ENCODE measurements at regions not wholly inside any gene's neighbourhood (a gene's known extent, or its start where the extent isn't known, plus 50 kb on each side); places are given as distances from the start of the nearest gene placed in this dataset.
A peak's percentile ranks its signal among the peaks of the same experiment; 100 is the strongest.
"Not testable (repeated sequence)": the region's sequence is repeated elsewhere in the genome, so short reads cannot be mapped to it uniquely, and the experiment has no call there.

DNA sequence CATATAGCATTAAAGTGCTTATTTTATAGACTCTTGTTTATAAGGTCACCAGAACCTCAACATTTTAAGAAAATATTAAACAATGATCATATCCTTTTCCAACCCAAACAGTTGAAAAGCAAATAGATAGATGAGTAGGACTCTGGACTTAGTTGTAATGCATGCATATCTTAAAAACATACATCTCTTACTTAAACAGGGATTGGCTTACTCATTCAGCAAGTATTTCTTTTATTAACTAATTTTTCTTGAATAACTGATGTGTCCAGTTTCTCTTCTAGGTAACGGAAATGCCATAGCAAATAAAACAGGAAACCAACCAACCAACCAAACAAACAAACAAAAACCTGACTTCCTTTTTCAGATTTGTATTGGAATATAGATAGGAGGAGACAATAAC, 70.9 kb upstream of the NBPF4 start:
- H3K9me3 Mint-ChIP-seq = no peaks in the 10 kb centered on the region
- DNase-seq = no peak
- Histone ChIP-seq H3K4me3 (ENCODE audit: low read length in 2 of 2) (no peak overlapping the region), H3K27me3 (ENCODE audit: insufficient read depth, low read length) (peaks cover 3% of the 10 kb centered on the region), H3K36me3 (ENCODE audit: insufficient read depth, low read length) (no peaks in the 10 kb centered on the region), H3K27ac (ENCODE audit: low read depth, low read length) (no peak overlapping the region), H3K9me3 (ENCODE audit: control insufficient read depth in 1 of 2, low read length in 2 of 2) (no peaks in the 10 kb centered on the region), H3K4me1 (ENCODE audit: insufficient read depth, low read length) (no peaks in the 10 kb centered on the region)
- ChIA-PET CTCF (ENCODE audit: partially characterized antibody) (no interaction called here), POLR2A (ENCODE audit: partially characterized antibody) (no interaction called here)
- no peak overlapping the region for H3K4me3 Mint-ChIP-seq
- H3K36me3 Mint-ChIP-seq = no peaks in the 10 kb centered on the region
- no peak overlapping the region for H3K27ac Mint-ChIP-seq
- intact Hi-C loops (cut with micrococcal nuclease) = no loop called here
- H3K4me1 Mint-ChIP-seq = no peaks in the 10 kb centered on the region
- peaks cover 11 to 12% of the 10 kb centered on the region in 2 donors for H3K27me3 Mint-ChIP-seq

DNA sequence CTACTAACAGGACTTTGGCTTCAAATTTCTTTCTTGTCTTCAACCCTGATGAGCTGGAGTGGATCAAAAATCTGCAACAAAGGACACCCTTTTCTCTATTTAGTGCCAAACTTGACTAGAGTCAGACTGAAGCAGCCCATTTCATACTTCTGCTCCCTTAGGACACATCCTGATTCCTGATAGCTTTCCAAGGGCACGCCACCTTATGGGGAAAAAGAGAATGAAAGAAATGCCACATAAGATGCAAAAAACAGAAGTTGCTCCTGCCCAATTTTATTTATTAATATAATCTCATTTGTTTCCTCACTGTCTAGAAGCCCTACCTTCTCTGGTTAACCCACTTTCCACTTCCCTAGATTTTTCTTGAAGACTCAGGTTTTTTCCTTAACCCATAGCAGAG, 72.7 kb upstream of the NBPF4 start:
- H3K27me3 ChIP-seq (ENCODE audit: insufficient read depth, low read length) = peaks cover 2% of the 10 kb centered on the region
- no peaks in the 10 kb centered on the region for H3K36me3 ChIP-seq (ENCODE audit: insufficient read depth, low read length)
- H3K27me3 Mint-ChIP-seq = peaks cover 11 to 12% of the 10 kb centered on the region in 2 donors
- H3K4me1 Mint-ChIP-seq = no peaks in the 10 kb centered on the region
- H3K27ac ChIP-seq (ENCODE audit: low read depth, low read length) = no peak overlapping the region
- no peaks in the 10 kb centered on the region for H3K9me3 Mint-ChIP-seq
- intact Hi-C loops (cut with micrococcal nuclease) = no loop called here
- DNase-seq = no peak
- H3K27ac Mint-ChIP-seq = no peak overlapping the region
- H3K9me3 ChIP-seq (ENCODE audit: control insufficient read depth in 1 of 2, low read length in 2 of 2) = no peaks in the 10 kb centered on the region
- no peaks in the 10 kb centered on the region for H3K4me1 ChIP-seq (ENCODE audit: insufficient read depth, low read length)
- H3K36me3 Mint-ChIP-seq = no peaks in the 10 kb centered on the region
- ChIA-PET CTCF (ENCODE audit: partially characterized antibody) (no interaction called here), POLR2A (ENCODE audit: partially characterized antibody) (no interaction called here)
- no peak overlapping the region for H3K4me3 ChIP-seq (ENCODE audit: low read length in 2 of 2)
- H3K4me3 Mint-ChIP-seq = no peak overlapping the region

DNA sequence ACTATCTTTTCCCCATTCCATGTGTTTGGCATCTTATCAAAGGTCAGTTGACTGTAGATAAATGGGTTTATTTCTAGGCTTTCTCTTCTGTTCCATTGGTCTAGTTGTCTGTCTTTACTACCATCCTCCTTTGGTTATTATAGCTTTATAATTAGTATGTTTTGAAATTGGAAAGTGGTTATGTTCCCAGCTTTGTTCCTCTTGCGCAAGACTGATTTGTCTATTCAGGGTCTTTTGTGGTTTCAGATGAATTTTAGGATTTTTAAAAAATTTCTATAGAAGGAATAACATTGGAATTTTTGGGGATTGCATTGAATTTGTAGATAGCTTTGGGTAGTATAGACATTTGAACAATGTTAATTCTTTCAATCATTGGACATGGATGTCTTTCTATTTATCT, 77.0 kb upstream of the NBPF4 start:
- H3K9me3 ChIP-seq (ENCODE audit: control insufficient read depth in 1 of 2, low read length in 2 of 2) = no peaks in the 10 kb centered on the region
- no peak overlapping the region for H3K4me3 Mint-ChIP-seq
- ChIA-PET CTCF (ENCODE audit: partially characterized antibody) (no interaction called here), POLR2A (ENCODE audit: partially characterized antibody) (no interaction called here)
- H3K27me3 Mint-ChIP-seq = peaks cover 12 to 14% of the 10 kb centered on the region in 2 donors
- no peaks in the 10 kb centered on the region for H3K36me3 ChIP-seq (ENCODE audit: insufficient read depth, low read length)
- H3K4me1 Mint-ChIP-seq = no peaks in the 10 kb centered on the region
- H3K36me3 Mint-ChIP-seq = no peaks in the 10 kb centered on the region
- H3K27ac ChIP-seq (ENCODE audit: low read depth, low read length) = no peak overlapping the region
- no peaks in the 10 kb centered on the region for H3K27me3 ChIP-seq (ENCODE audit: insufficient read depth, low read length)
- intact Hi-C loops (cut with micrococcal nuclease) = no loop called here
- H3K4me1 ChIP-seq (ENCODE audit: insufficient read depth, low read length) = no peaks in the 10 kb centered on the region
- DNase-seq = no peak
- no peak overlapping the region for H3K4me3 ChIP-seq (ENCODE audit: low read length in 2 of 2)
- H3K27ac Mint-ChIP-seq = no peak overlapping the region
- H3K9me3 Mint-ChIP-seq = peaks cover 0 to 7% (median 2%) of the 10 kb centered on the region in 8 donors

DNA sequence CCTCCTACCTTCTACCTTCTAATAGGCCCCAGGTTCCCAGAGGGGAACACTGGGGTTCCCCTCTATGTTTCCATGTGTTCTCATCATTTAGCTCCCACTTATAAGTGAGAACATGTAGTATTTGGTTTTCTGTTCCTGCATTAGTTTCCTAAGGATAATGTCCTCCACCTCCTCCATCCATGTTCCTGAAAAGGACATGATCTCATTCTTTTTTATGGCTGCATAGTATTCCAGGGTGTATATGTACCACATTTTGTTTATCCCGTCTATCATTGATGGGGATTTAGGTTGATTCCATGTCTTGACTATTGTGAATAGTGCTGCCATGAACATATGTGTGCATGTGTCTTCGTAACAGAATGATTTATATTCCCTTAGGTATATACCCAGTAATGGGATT, 81.5 kb upstream of the NBPF4 start:
- H3K27ac ChIP-seq (ENCODE audit: low read depth, low read length); CTCF ChIA-PET (ENCODE audit: partially characterized antibody); DNase-seq; H3K36me3 ChIP-seq (ENCODE audit: insufficient read depth, low read length); H3K4me1 Mint-ChIP-seq; H3K4me3 ChIP-seq (ENCODE audit: low read length in 2 of 2); H3K4me3 Mint-ChIP-seq; H3K36me3 Mint-ChIP-seq; H3K4me1 ChIP-seq (ENCODE audit: insufficient read depth, low read length); H3K27ac Mint-ChIP-seq; POLR2A ChIA-PET (ENCODE audit: partially characterized antibody); H3K27me3 ChIP-seq (ENCODE audit: insufficient read depth, low read length); H3K9me3 ChIP-seq (ENCODE audit: control insufficient read depth in 1 of 2, low read length in 2 of 2); intact Hi-C loops (cut with micrococcal nuclease): not testable (repeated sequence)
- Mint-ChIP-seq H3K27me3 (peaks cover 27 to 36% of the 10 kb centered on the region in 2 donors), H3K9me3 (peaks cover 3 to 31% (median 8%) of the 10 kb centered on the region in 8 donors)

DNA sequence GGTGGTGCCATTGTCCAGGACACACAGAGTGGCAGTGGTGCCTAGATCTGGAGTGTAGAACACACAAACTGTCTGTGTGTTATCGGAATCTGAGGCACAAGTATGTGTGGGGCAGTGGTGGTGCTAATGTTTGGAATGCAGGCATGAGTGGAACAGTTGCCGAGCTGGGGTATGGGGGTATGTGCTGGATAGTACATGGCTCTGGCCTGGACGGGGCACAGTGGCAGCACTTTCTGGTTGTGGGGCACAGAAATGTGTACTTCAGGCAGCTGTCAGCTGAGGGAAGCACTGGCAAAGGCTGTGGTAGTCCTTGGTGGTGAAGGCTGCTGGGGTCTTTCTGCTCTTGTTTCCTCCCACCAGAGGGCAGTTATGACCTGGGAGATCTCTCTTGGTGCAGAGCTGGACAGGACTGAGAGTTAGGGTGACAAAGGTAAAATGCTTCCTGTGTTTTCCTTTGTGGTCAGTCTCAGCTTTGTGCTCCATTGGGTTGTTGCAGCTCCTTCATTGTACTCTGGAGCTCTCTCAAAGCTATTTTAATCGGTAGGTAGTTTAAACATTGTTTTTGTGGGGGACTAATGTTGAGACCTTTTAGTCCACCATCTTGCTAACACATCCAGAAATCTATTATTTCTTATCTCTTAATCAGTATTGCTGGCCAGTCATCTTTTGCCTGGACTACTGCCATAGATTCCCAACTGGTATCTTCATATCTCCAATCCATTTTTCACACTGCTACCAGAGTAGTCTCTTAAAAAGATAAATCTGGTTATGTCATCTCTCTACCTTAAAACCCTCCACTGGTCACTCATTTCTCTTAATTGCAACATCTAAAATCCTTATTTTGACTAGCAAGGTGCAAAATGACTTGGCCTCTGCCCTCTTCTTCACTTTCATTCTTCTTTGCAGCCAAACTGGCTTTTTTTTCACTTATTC, 83.9 kb upstream of the NBPF4 start:
- no peaks in the 10 kb centered on the region for H3K9me3 ChIP-seq (ENCODE audit: control insufficient read depth in 1 of 2, low read length in 2 of 2)
- Mint-ChIP-seq H3K27me3 (peaks cover 31 to 36% of the 10 kb centered on the region in 2 donors), H3K27ac (no peak overlapping the region), H3K36me3 (no peaks in the 10 kb centered on the region), H3K4me1 (no peaks in the 10 kb centered on the region), H3K4me3 (no peak overlapping the region), H3K9me3 (peaks cover 3 to 31% (median 8%) of the 10 kb centered on the region in 8 donors)
- intact Hi-C loops (cut with micrococcal nuclease) = no loop called here
- POLR2A ChIA-PET (ENCODE audit: partially characterized antibody) = no interaction called here
- no peak overlapping the region for H3K4me3 ChIP-seq (ENCODE audit: low read length in 2 of 2)
- no peaks in the 10 kb centered on the region for H3K27me3 ChIP-seq (ENCODE audit: insufficient read depth, low read length)
- CTCF ChIA-PET (ENCODE audit: partially characterized antibody) = interaction anchor here (0.6 kb wide), 1 partner anchor 170 kb away, joined by 3 read pairs; no protein-coding TSS in a partner anchor
- no peaks in the 10 kb centered on the region for H3K36me3 ChIP-seq (ENCODE audit: insufficient read depth, low read length)
- DNase-seq = no peak
- H3K4me1 ChIP-seq (ENCODE audit: insufficient read depth, low read length) = no peaks in the 10 kb centered on the region
- H3K27ac ChIP-seq (ENCODE audit: low read depth, low read length) = no peak overlapping the region

DNA sequence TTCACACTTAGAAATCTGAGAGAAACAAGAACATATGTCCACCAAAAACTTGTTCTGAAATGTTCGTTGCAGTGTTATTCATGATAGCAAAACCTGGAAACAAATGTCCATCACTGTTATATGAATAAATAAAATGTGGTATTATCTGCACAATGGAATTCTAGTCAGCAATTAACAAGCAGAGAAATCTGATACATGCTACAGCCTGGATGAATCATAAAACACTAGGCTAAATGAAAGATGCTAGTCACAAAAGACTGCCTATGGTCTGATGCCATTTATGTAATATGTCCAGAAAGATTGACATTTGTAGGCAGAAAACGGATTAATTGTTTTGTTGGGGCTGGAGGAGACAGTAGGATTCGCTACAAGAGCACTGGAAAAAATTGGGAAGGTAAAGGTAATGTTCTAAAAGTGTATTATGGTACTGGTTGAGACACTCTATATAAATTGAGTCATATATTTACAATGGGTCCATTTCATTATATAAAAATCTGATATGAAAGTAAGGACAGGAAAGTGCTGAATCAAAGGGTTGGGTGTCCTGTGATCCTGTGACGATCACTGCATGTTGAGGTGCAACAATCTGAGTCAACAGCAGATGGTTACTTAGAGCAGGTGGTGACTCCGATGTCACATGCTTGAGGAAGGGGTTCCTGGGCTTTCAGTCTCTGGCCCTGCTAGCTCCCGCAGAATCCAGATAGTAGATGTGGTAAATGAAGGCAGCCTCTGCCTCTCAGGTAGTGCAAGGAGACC, 102.1 kb upstream of the NBPF4 start:
- peaks cover 3 to 10% of the 10 kb centered on the region in 2 donors for H3K27me3 Mint-ChIP-seq
- H3K9me3 ChIP-seq (ENCODE audit: control insufficient read depth in 1 of 2, low read length in 2 of 2) = no peaks in the 10 kb centered on the region
- ChIA-PET POLR2A (ENCODE audit: partially characterized antibody) (no interaction called here), CTCF (ENCODE audit: partially characterized antibody) (no interaction called here)
- H3K4me1 Mint-ChIP-seq = no peaks in the 10 kb centered on the region
- H3K4me3 ChIP-seq (ENCODE audit: low read length in 2 of 2) = no peak overlapping the region
- no peak overlapping the region for H3K4me3 Mint-ChIP-seq
- H3K9me3 Mint-ChIP-seq = peaks cover 0 to 10% (median 4%) of the 10 kb centered on the region in 8 donors
- no peaks in the 10 kb centered on the region for H3K4me1 ChIP-seq (ENCODE audit: insufficient read depth, low read length)
- H3K27me3 ChIP-seq (ENCODE audit: insufficient read depth, low read length) = no peaks in the 10 kb centered on the region
- intact Hi-C loops (cut with micrococcal nuclease) = no loop called here
- no peaks in the 10 kb centered on the region for H3K36me3 Mint-ChIP-seq
- peak overlapping the region in 1 of 7 donors; percentile 17 for H3K27ac Mint-ChIP-seq
- DNase-seq = no peak
- no peak overlapping the region for H3K27ac ChIP-seq (ENCODE audit: low read depth, low read length)
- no peaks in the 10 kb centered on the region for H3K36me3 ChIP-seq (ENCODE audit: insufficient read depth, low read length)

DNA sequence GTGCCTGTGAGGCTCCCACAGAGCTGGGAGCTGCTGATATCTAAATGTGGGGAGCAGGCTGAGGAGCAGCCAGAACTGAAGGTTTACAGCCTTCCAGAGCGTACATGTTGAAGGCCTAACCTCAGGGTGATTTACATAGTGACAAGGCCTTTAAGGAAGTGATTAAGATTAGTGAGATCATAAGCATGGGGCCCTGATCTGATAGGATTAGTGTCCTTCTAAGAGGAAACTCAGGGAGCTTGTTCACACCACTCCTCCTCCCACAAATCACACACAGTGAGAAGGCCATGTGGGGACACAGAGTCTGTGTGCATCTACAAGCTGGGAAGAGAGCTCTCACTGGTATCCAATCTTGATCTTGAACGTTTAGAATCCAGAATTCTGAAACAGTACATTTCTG, 92.3 kb upstream of the NBPF6 start:
- CTCF ChIA-PET (ENCODE audit: partially characterized antibody) = no interaction called here
- Mint-ChIP-seq H3K27me3 (peaks cover 20 to 32% of the 10 kb centered on the region in 2 donors), H3K27ac (no peak overlapping the region), H3K9me3 (peaks cover 0 to 18% (median 6%) of the 10 kb centered on the region in 8 donors), H3K4me1 (no peaks in the 10 kb centered on the region), H3K4me3 (no peak overlapping the region), H3K36me3 (no peaks in the 10 kb centered on the region)
- POLR2A ChIA-PET (ENCODE audit: partially characterized antibody) = no interaction called here
- intact Hi-C loops (cut with micrococcal nuclease) = no loop called here
- H3K4me3 ChIP-seq (ENCODE audit: low read length in 2 of 2) = no peak overlapping the region
- no peak overlapping the region for H3K27ac ChIP-seq (ENCODE audit: low read depth, low read length)
- H3K4me1 ChIP-seq (ENCODE audit: insufficient read depth, low read length) = no peaks in the 10 kb centered on the region
- H3K27me3 ChIP-seq (ENCODE audit: insufficient read depth, low read length) = no peaks in the 10 kb centered on the region
- no peaks in the 10 kb centered on the region for H3K9me3 ChIP-seq (ENCODE audit: control insufficient read depth in 1 of 2, low read length in 2 of 2)
- no peak for DNase-seq
- no peaks in the 10 kb centered on the region for H3K36me3 ChIP-seq (ENCODE audit: insufficient read depth, low read length)
